GM10248 (cell line): ENCODE measurements at regions not wholly inside any gene's neighbourhood (a gene's known extent, or its start where the extent isn't known, plus 50 kb on each side); places are given as distances from the start of the nearest gene placed in this dataset.

Experiments
- CTCF ChIA-PET: fragments of 300-600 bp; sonication (Branson Sonifier 250); formaldehyde crosslinking; extraction: SDS; loops from one replicate; lab custom pipeline; 2021; ENCODE audit warnings: antibody characterized with exemption; lab: Yijun Ruan, JAX
- POLR2A ChIA-PET: fragments of 350-650 bp; sonication (Branson Sonifier 250); formaldehyde crosslinking; extraction: SDS; loops from one replicate; lab custom pipeline; 2020; ENCODE audit warnings: antibody characterized with exemption; lab: Yijun Ruan, JAX
- DNase-seq: peaks from one replicate; pipeline ENCODE4 v3.0.0; 2012; ENCODE audit errors: extremely low spot score
- CTCF ChIP-seq: IDR thresholded peaks from 2 replicates; pipeline ENCODE4 v1.5.1; 2012; ENCODE audit warnings: mild to moderate bottlenecking, low read depth; ENCODE audit errors: extremely low read depth, missing control alignments, control extremely low read depth

- DNase-seq, result no peak
- TF ChIP-seq CTCF, result no peak
- POLR2A ChIA-PET, result no interaction called here
- CTCF ChIA-PET, result no interaction called here
These were observed 1514.2 kb downstream of the MRPL39 start for GRCh38 chr21:24093032-24093431.

- no peak for TF ChIP-seq CTCF
- no peak for DNase-seq
- CTCF ChIA-PET, result interaction anchor here (1.5 kb wide), 1 partner anchor 9 kb away, joined by 3 read pairs; no protein-coding TSS in a partner anchor
- POLR2A ChIA-PET, result no interaction called here
These were observed 1531.1 kb downstream of the MRPL39 start for GRCh38 chr21:24076179-24076578.

- TF ChIP-seq CTCF, result no peak
- ChIA-PET POLR2A (no interaction called here), CTCF (no interaction called here)
- DNase-seq, result no peak
These were observed 1551.6 kb downstream of the MRPL39 start for GRCh38 chr21:24055696-24056095.

- CTCF ChIA-PET, result no interaction called here
- POLR2A ChIA-PET, result no interaction called here
- no peak for TF ChIP-seq CTCF
- DNase-seq, result no peak
These were observed 1557.0 kb downstream of the MRPL39 start for GRCh38 chr21:24050231-24050630.

GRCh38 chr21:24046829-24047443 is 1560.3 kb downstream of the MRPL39 start:
- ChIA-PET CTCF (no interaction called here), POLR2A (no interaction called here)
- no peak for TF ChIP-seq CTCF
- DNase-seq, result no peak

- POLR2A ChIA-PET, result no interaction called here
- peak; percentile 13 for TF ChIP-seq CTCF
- CTCF ChIA-PET, result no interaction called here
- no peak for DNase-seq
These were observed 1561.5 kb downstream of the MRPL39 start for GRCh38 chr21:24045775-24046215.
